GM19023 (cell line): ENCODE measurements at regions not wholly inside any gene's neighbourhood (a gene's known extent, or its start where the extent isn't known, plus 50 kb on each side); places are given as distances from the start of the nearest gene placed in this dataset.

Experiments used
- ATAC-seq: cut with Tn5 transposase; IDR thresholded peaks from one replicate; pipeline ENCODE4 v1.9.1; 2021; ENCODE audit warnings: mild to moderate bottlenecking, moderate library complexity; ENCODE audit not compliant: unreplicated experiment

GRCh38 chr4:147052361-147052760 lies 106.7 kb upstream of the TTC29 start:
- ATAC-seq, result no peak

- ATAC-seq, result no peak
Observed at GRCh38 chr4:147054228-147054872, 108.7 kb upstream of the TTC29 start.

GRCh38 chr4:147056940-147057610 lies 111.4 kb upstream of the TTC29 start:
- no peak for ATAC-seq

GRCh38 chr4:147057611-147058190 lies 112.0 kb upstream of the TTC29 start:
- no peak for ATAC-seq

GRCh38 chr4:147059064-147059731 lies 113.5 kb upstream of the TTC29 start:
- ATAC-seq, result no peak

- ATAC-seq, result no peak
Observed at GRCh38 chr4:147060151-147060931, 114.7 kb upstream of the TTC29 start.

GRCh38 chr4:147064856-147065255 lies 119.2 kb upstream of the TTC29 start:
- no peak for ATAC-seq

GRCh38 chr4:147068564-147068963 lies 122.9 kb upstream of the TTC29 start:
- ATAC-seq, result no peak

GRCh38 chr4:147071209-147071740 lies 125.6 kb upstream of the TTC29 start:
- ATAC-seq, result no peak

GRCh38 chr4:147076179-147076578 lies 130.5 kb upstream of the TTC29 start:
- ATAC-seq, result no peak

- ATAC-seq, result no peak
Observed at GRCh38 chr4:147076728-147077127, 131.1 kb upstream of the TTC29 start.

- no peak for ATAC-seq
Observed at GRCh38 chr4:147078362-147078761, 132.7 kb upstream of the TTC29 start.

GRCh38 chr4:147078875-147079658 lies 133.4 kb upstream of the TTC29 start:
- ATAC-seq, result no peak

GRCh38 chr4:147084861-147085260 lies 139.2 kb upstream of the TTC29 start:
- no peak for ATAC-seq

- ATAC-seq, result no peak
Observed at GRCh38 chr4:147085781-147086180, 140.1 kb upstream of the TTC29 start.

GRCh38 chr4:147088146-147088545 lies 142.5 kb upstream of the TTC29 start:
- no peak for ATAC-seq

GRCh38 chr4:147090486-147090885 lies 144.8 kb upstream of the TTC29 start:
- no peak for ATAC-seq

GRCh38 chr4:147093206-147093605 lies 147.5 kb upstream of the TTC29 start:
- ATAC-seq, result no peak

- ATAC-seq, result no peak
Observed at GRCh38 chr4:147094238-147094637, 148.6 kb upstream of the TTC29 start.
